C4-2B (cell line): ENCODE measurements at regions not wholly inside any gene's neighbourhood (a gene's known extent, or its start where the extent isn't known, plus 50 kb on each side); places are given as distances from the start of the nearest gene placed in this dataset.

Source experiments
- H3K27ac ChIP-seq: fragments of 450-650 bp; 2 replicates; pipeline ENCODE4 v1.5.1; 2017
- ZFX ChIP-seq: fragments of 450-650 bp; IDR thresholded peaks from 2 replicates; pipeline ENCODE4 v1.6.1; 2017
- TF ChIP-seq, protein P1 (sequence below): fragments of 450-650 bp; conservative IDR thresholded peaks from 2 replicates; pipeline ENCODE4 v1.5.1; 2017; ENCODE audit warnings: mild to moderate bottlenecking

GRCh38 chr3:76402926-76403325 is 617.6 kb upstream of the ZNF717 start:
- no peak for TF ChIP-seq ZFX
- TF ChIP-seq, protein P1, sequence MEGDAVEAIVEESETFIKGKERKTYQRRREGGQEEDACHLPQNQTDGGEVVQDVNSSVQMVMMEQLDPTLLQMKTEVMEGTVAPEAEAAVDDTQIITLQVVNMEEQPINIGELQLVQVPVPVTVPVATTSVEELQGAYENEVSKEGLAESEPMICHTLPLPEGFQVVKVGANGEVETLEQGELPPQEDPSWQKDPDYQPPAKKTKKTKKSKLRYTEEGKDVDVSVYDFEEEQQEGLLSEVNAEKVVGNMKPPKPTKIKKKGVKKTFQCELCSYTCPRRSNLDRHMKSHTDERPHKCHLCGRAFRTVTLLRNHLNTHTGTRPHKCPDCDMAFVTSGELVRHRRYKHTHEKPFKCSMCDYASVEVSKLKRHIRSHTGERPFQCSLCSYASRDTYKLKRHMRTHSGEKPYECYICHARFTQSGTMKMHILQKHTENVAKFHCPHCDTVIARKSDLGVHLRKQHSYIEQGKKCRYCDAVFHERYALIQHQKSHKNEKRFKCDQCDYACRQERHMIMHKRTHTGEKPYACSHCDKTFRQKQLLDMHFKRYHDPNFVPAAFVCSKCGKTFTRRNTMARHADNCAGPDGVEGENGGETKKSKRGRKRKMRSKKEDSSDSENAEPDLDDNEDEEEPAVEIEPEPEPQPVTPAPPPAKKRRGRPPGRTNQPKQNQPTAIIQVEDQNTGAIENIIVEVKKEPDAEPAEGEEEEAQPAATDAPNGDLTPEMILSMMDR = no peak
- no peak overlapping the region for H3K27ac ChIP-seq

GRCh38 chr3:76403556-76403955 is 618.2 kb upstream of the ZNF717 start:
- TF ChIP-seq ZFX = no peak
- TF ChIP-seq, protein P1 = no peak
- no peak overlapping the region for H3K27ac ChIP-seq

- no peak for TF ChIP-seq ZFX
- TF ChIP-seq, protein P1 = no peak
- no peak overlapping the region for H3K27ac ChIP-seq
These were observed 619.8 kb upstream of the ZNF717 start for GRCh38 chr3:76405196-76405595.

GRCh38 chr3:76410762-76411281 is 625.5 kb upstream of the ZNF717 start:
- H3K27ac ChIP-seq = no peak overlapping the region
- TF ChIP-seq, protein P1 = no peak
- no peak for TF ChIP-seq ZFX

GRCh38 chr3:76415384-76415783 is 624.5 kb upstream of the ROBO2 start:
- TF ChIP-seq, protein P1 = no peak
- H3K27ac ChIP-seq = no peak overlapping the region

DNA sequence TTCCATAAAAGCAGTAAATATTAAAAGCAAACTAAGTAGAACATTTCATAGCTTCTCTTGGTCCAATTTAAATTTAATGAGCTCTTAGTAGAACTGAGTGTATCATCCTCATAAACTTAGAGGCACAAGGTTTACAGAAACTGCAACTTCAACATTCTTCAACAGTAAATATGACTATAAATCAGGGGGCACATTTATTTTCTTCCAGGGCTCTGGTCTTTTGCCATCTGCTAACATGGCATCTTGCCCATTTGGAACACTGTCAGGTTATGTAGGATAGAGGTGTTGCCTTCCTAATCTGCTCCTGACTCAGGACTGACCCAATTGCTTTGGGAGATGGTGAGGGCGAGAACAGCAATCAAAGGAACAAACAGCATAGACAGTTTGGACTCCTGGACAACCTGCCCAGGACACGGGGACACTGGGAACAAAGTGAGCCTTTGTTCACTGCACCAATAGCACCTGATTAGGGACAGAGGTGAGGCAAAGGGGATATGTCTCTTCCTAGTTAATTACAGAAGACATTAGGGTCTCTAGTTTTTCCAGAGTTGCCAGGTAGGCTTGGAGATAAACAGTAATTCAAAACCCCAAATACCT is 610.2 kb upstream of the ROBO2 start:
- H3K27ac ChIP-seq = peak overlapping the region; percentile 60; the same call in 1 of the 2 replicates

DNA sequence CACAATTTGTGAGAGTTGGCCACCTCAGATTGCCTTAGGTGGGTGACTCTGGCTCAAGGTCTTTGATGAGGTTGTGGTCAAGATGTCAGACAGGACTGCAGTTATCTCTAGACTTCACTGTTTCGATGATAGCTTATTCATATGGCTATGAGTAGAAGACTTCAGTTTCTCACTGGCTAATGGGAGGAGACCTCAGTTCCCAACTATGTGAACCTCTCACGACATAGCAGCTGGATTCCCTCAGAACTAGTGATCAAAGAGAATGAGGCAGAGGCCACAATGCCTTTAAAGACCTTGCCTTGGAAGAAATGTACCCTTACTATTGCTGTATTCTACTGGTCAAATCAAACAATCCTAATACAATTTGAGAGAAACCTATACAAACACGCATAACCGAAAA is 607.5 kb upstream of the ROBO2 start:
- TF ChIP-seq, protein P1 = no peak
- no peak for TF ChIP-seq ZFX
- H3K27ac ChIP-seq = no peak overlapping the region

More for the DNA sequence above, 610.2 kb upstream of the ROBO2 start:
- no peak for TF ChIP-seq ZFX
- TF ChIP-seq, protein P1 = no peak
